ENCODE measurements at regions not wholly inside any gene's neighbourhood (a gene's known extent, or its start where the extent isn't known, plus 50 kb on each side); places are given as distances from the start of the nearest gene placed in this dataset.
"Not testable (repeated sequence)": the region's sequence is repeated elsewhere in the genome, so short reads cannot be mapped to it uniquely, and the experiment has no call there.

- Histone ChIP-seq H3K27me3 (ENCODE audit: insufficient read depth, low read depth) (no peaks in the 10 kb centered on the region), H3K9ac (no peak overlapping the region), H3K4me2 (no peak overlapping the region), H3K79me2 (ENCODE audit: insufficient read depth, low read depth) (no peaks in the 10 kb centered on the region), H3K36me3 (ENCODE audit: insufficient read depth) (no peaks in the 10 kb centered on the region), H4K20me1 (ENCODE audit: insufficient read depth) (no peaks in the 10 kb centered on the region), H3K27ac (no peak overlapping the region), H3K4me1 (ENCODE audit: low read depth, poor library complexity, severe bottlenecking) (no peaks in the 10 kb centered on the region), H3K4me3 (IDR thresholded peaks at IDR 0.05; ENCODE audit: insufficient read depth, low read depth, low read length) (no peak overlapping the region), H2AFZ (ENCODE audit: low read depth) (no peak overlapping the region)
- no peak for TF ChIP-seq CTCF (conservative IDR thresholded peaks at IDR 0.05; ENCODE audit: low read depth, low read length)
These were observed 180.1 kb upstream of the SALL3 start for GRCh38 chr18:78799382-78800089.

GRCh38 chr18:78800102-78800851 is 179.3 kb upstream of the SALL3 start:
- not testable (repeated sequence) for H3K27me3 ChIP-seq (ENCODE audit: insufficient read depth, low read depth); H3K4me2 ChIP-seq; H2AFZ ChIP-seq (ENCODE audit: low read depth); H3K36me3 ChIP-seq (ENCODE audit: insufficient read depth); H4K20me1 ChIP-seq (ENCODE audit: insufficient read depth); H3K4me3 ChIP-seq (IDR thresholded peaks at IDR 0.05; ENCODE audit: insufficient read depth, low read depth, low read length); H3K9ac ChIP-seq; H3K79me2 ChIP-seq (ENCODE audit: insufficient read depth, low read depth); H3K27ac ChIP-seq; H3K4me1 ChIP-seq (ENCODE audit: low read depth, poor library complexity, severe bottlenecking)

GRCh38 chr18:78801011-78801410 is 178.6 kb upstream of the SALL3 start:
- no peak overlapping the region for H3K4me2 ChIP-seq
- H3K4me3 ChIP-seq (IDR thresholded peaks at IDR 0.05; ENCODE audit: insufficient read depth, low read depth, low read length): no peak overlapping the region
- no peak overlapping the region for H3K27ac ChIP-seq
- no peaks in the 10 kb centered on the region for H3K4me1 ChIP-seq (ENCODE audit: low read depth, poor library complexity, severe bottlenecking)
- H2AFZ ChIP-seq (ENCODE audit: low read depth): no peak overlapping the region
- H3K9ac ChIP-seq: no peak overlapping the region
- H4K20me1 ChIP-seq (ENCODE audit: insufficient read depth): no peaks in the 10 kb centered on the region
- H3K79me2 ChIP-seq (ENCODE audit: insufficient read depth, low read depth): no peaks in the 10 kb centered on the region
- no peaks in the 10 kb centered on the region for H3K27me3 ChIP-seq (ENCODE audit: insufficient read depth, low read depth)
- H3K36me3 ChIP-seq (ENCODE audit: insufficient read depth): no peaks in the 10 kb centered on the region
- TF ChIP-seq CTCF (conservative IDR thresholded peaks at IDR 0.05; ENCODE audit: low read depth, low read length): no peak

- Histone ChIP-seq H3K9ac (no peak overlapping the region), H3K27ac (no peak overlapping the region), H3K4me3 (IDR thresholded peaks at IDR 0.05; ENCODE audit: insufficient read depth, low read depth, low read length) (no peak overlapping the region), H3K79me2 (ENCODE audit: insufficient read depth, low read depth) (no peaks in the 10 kb centered on the region), H4K20me1 (ENCODE audit: insufficient read depth) (no peaks in the 10 kb centered on the region), H3K4me1 (ENCODE audit: low read depth, poor library complexity, severe bottlenecking) (no peaks in the 10 kb centered on the region), H3K27me3 (ENCODE audit: insufficient read depth, low read depth) (no peaks in the 10 kb centered on the region), H3K4me2 (no peak overlapping the region), H2AFZ (ENCODE audit: low read depth) (no peak overlapping the region), H3K36me3 (ENCODE audit: insufficient read depth) (no peaks in the 10 kb centered on the region)
- no peak for TF ChIP-seq CTCF (conservative IDR thresholded peaks at IDR 0.05; ENCODE audit: low read depth, low read length)
These were observed 176.5 kb upstream of the SALL3 start for GRCh38 chr18:78803104-78803503.

All from KMS-11 (cell line).